H1 (cell line): ENCODE measurements at regions not wholly inside any gene's neighbourhood (a gene's known extent, or its start where the extent isn't known, plus 50 kb on each side); places are given as distances from the start of the nearest gene placed in this dataset.
A peak's percentile ranks its signal among the peaks of the same experiment; 100 is the strongest.
"Not testable (repeated sequence)": the region's sequence is repeated elsewhere in the genome, so short reads cannot be mapped to it uniquely, and the experiment has no call there.

Experiments
- CTCF ChIA-PET: fragments of 300-600 bp; sonication (Branson Sonifier 250); formaldehyde crosslinking; loops from one replicate; lab custom pipeline; 2021; ENCODE audit not compliant: partially characterized antibody; lab: Charles Lee
- POLR2A ChIA-PET: fragments of 300-600 bp; sonication (Branson Sonifier 250); formaldehyde crosslinking; loops from one replicate; lab custom pipeline; 2021; ENCODE audit warnings: inconsistent platforms; ENCODE audit not compliant: partially characterized antibody; lab: Charles Lee
- DNase-seq, 2 experiments: peaks; one replicate each; pipeline versions ENCODE4 v3.0.0 to v3.0.0-alpha.2; 2010 to 2022; ENCODE audit warnings: low spot score in 2 of 2, low read depth in 1 of 2, mixed read lengths in 1 of 2
- FAIRE-seq: peaks from 2 replicates; lab custom pipeline; 2011; peaks lifted over from hg19 to GRCh38; lab: Jason Lieb, UNC
- H2AFZ ChIP-seq: 2 replicates; pipeline ENCODE4 v1.8.1; 2012; ENCODE audit warnings: low read length, inconsistent platforms
- H2AK5ac ChIP-seq: 2 replicates; pipeline ENCODE4 v1.6.1; 2013; ENCODE audit warnings: low read depth, low read length
- H2BK120ac ChIP-seq: replicated peaks from 2 replicates; pipeline ENCODE3; 2013; ENCODE audit warnings: low read depth, low read length, inconsistent platforms
- H2BK12ac ChIP-seq: 2 replicates; pipeline ENCODE4 v1.6.1; 2013; ENCODE audit warnings: low read depth, low read length
- H2BK15ac ChIP-seq: 2 replicates; pipeline ENCODE4 v1.6.1; 2013; ENCODE audit warnings: low read length
- H2BK20ac ChIP-seq: 2 replicates; pipeline ENCODE4 v1.6.1; 2013; ENCODE audit warnings: low read length
- H2BK5ac ChIP-seq: 2 replicates; pipeline ENCODE4 v1.6.1; 2013; ENCODE audit warnings: low read depth, low read length
- H3K14ac ChIP-seq: 2 replicates; pipeline ENCODE4 v1.6.1; 2013; ENCODE audit warnings: inconsistent platforms; ENCODE audit not compliant: insufficient read length
- H3K18ac ChIP-seq: 2 replicates; pipeline ENCODE4 v1.6.1; 2013; ENCODE audit warnings: low read length; ENCODE audit errors: extremely low read depth
- H3K23ac ChIP-seq: 2 replicates; pipeline ENCODE4 v1.6.1; 2013; ENCODE audit warnings: inconsistent platforms; ENCODE audit not compliant: insufficient read length
- H3K23me2 ChIP-seq: 2 replicates; pipeline ENCODE4 v1.6.1; 2013; ENCODE audit warnings: low read depth, low read length
- H3K27ac ChIP-seq: 2 replicates; pipeline ENCODE4 v1.6.1; 2011; ENCODE audit warnings: low read depth, low read length, inconsistent platforms
- H3K27me3 ChIP-seq, 4 experiments: replicated peaks in 1 of 4; 1 replicate in 1 of 4; 2 replicates in 3 of 4; pipeline versions ENCODE4 v1.6.1 to v1.8.1; 2011 to 2013; ENCODE audit warnings: low read length in 3 of 4, mild to moderate bottlenecking in 3 of 4, inconsistent platforms in 2 of 4, mixed read lengths in 2 of 4, moderate library complexity in 1 of 4; ENCODE audit not compliant: control insufficient read depth in 3 of 4, insufficient read depth in 3 of 4; ENCODE audit errors: extremely low read depth in 1 of 4
- H3K36me3 ChIP-seq, 4 experiments: 2 replicates each; pipeline versions ENCODE4 v1.6.1 to v1.8.1; 2011 to 2013; ENCODE audit warnings: mild to moderate bottlenecking in 4 of 4, low read length in 3 of 4, moderate library complexity in 2 of 4, control low read depth in 1 of 4, inconsistent platforms in 1 of 4; ENCODE audit not compliant: insufficient read depth in 4 of 4, control insufficient read depth in 2 of 4
- H3K4ac ChIP-seq: replicated peaks from 2 replicates; pipeline ENCODE3; 2013; ENCODE audit warnings: low read length, low read depth, mixed read lengths, inconsistent platforms; ENCODE audit not compliant: insufficient read length
- H3K4me1 ChIP-seq, 4 experiments: replicated peaks in 1 of 4; 1 replicate in 1 of 4; 2 replicates in 3 of 4; pipeline versions ENCODE4 v1.6.1 to v1.8.1; 2011 to 2013; ENCODE audit warnings: low read length in 3 of 4, inconsistent platforms in 2 of 4, mixed read lengths in 1 of 4; ENCODE audit not compliant: insufficient read depth in 4 of 4, control insufficient read depth in 3 of 4
- H3K4me2 ChIP-seq, 2 experiments: 2 replicates each; pipeline versions ENCODE4 v1.6.1 to v1.8.1; 2011 to 2013; ENCODE audit warnings: low read depth in 2 of 2, low read length in 2 of 2, control low read depth in 1 of 2, inconsistent platforms in 1 of 2, mild to moderate bottlenecking in 1 of 2; ENCODE audit not compliant: insufficient read depth in 1 of 2
- H3K4me3 ChIP-seq, 4 experiments: fragments of 200-600, 300-600 bp in 1 of 4; sonication (generic), shearing (Covaris generic), sonication (Bioruptor Twin) in 1 of 4; 2 replicates each; pipeline versions ENCODE4 v1.5.1 to v1.8.1; 2011 to 2016; ENCODE audit warnings: low read length in 4 of 4, low read depth in 3 of 4, control low read depth in 2 of 4, inconsistent platforms in 2 of 4, mild to moderate bottlenecking in 2 of 4, mixed read lengths in 1 of 4, moderate library complexity in 1 of 4; ENCODE audit not compliant: insufficient read depth in 2 of 4; ENCODE audit errors: extremely low read depth in 1 of 4
- H3K56ac ChIP-seq: replicated peaks from 2 replicates; pipeline ENCODE3; 2013; ENCODE audit warnings: low read depth, mild to moderate bottlenecking, mixed read lengths, low read length, inconsistent platforms; ENCODE audit not compliant: insufficient read length
- H3K79me1 ChIP-seq: 2 replicates; pipeline ENCODE4 v1.6.1; 2013; ENCODE audit warnings: low read depth, low read length, control low read depth
- H3K79me2 ChIP-seq, 2 experiments: 2 replicates each; pipeline versions ENCODE4 v1.6.1 to v1.8.1; 2012 to 2013; ENCODE audit warnings: low read length in 2 of 2, mild to moderate bottlenecking in 2 of 2, inconsistent platforms in 1 of 2; ENCODE audit not compliant: insufficient read depth in 2 of 2, control insufficient read depth in 1 of 2
- H3K9ac ChIP-seq, 4 experiments: replicated peaks in 1 of 4; 1 replicate in 1 of 4; 2 replicates in 3 of 4; pipeline versions ENCODE4 v1.6.1 to v1.8.1; 2011 to 2013; ENCODE audit warnings: low read depth in 3 of 4, low read length in 3 of 4, control low read depth in 2 of 4, mild to moderate bottlenecking in 2 of 4, moderate library complexity in 2 of 4, inconsistent platforms in 1 of 4; ENCODE audit errors: extremely low read depth in 1 of 4
- H3K9me3 ChIP-seq, 2 experiments: 2 replicates each; pipeline versions ENCODE4 v1.6.1 to v1.8.1; 2012 to 2013; ENCODE audit warnings: mild to moderate bottlenecking in 2 of 2, moderate library complexity in 2 of 2, control low read depth in 1 of 2, inconsistent platforms in 1 of 2, low read depth in 1 of 2, low read length in 1 of 2, mixed read lengths in 1 of 2; ENCODE audit not compliant: insufficient read depth in 2 of 2
- H4K20me1 ChIP-seq, 2 experiments: replicated peaks in 1 of 2; 2 replicates each; pipeline versions ENCODE3 to v1.8.1; 2011 to 2013; ENCODE audit warnings: inconsistent platforms in 2 of 2, low read length in 2 of 2, mild to moderate bottlenecking in 1 of 2; ENCODE audit not compliant: insufficient read depth in 2 of 2, control insufficient read depth in 1 of 2
- H4K5ac ChIP-seq: 2 replicates; pipeline ENCODE4 v1.6.1; 2013; ENCODE audit warnings: low read length, low read depth, mixed read lengths, inconsistent platforms; ENCODE audit not compliant: insufficient read length
- H4K8ac ChIP-seq: 2 replicates; pipeline ENCODE4 v1.8.0; 2013; ENCODE audit warnings: mild to moderate bottlenecking, moderate library complexity, low read length, inconsistent platforms; ENCODE audit not compliant: insufficient read depth; ENCODE audit errors: extremely low read depth
- H4K91ac ChIP-seq: replicated peaks from 2 replicates; pipeline ENCODE3; 2013; ENCODE audit warnings: low read length, mixed read lengths, inconsistent platforms; ENCODE audit not compliant: insufficient read length
- KDM5A ChIP-seq: fragments of 200-600 bp; IDR thresholded peaks from 2 replicates; pipeline ENCODE4 v1.7.1; 2012; ENCODE audit warnings: mild to moderate bottlenecking, low read length, inconsistent platforms, mixed read lengths
- WGBS, 2 experiments: shearing (Covaris generic) in 1 of 2; methylation state at CpG; one replicate each; pipeline versions ENCODE4 v1.1.6 to v1.1.7; 2013 to 2015; ENCODE audit warnings: low lambda C conversion rate in 2 of 2, mixed read lengths in 2 of 2, inconsistent platforms in 1 of 2, low coverage in 1 of 2, missing lambda C conversion rate in 1 of 2; ENCODE audit not compliant: insufficient replicate concordance in 2 of 2, insufficient coverage in 1 of 2, insufficient read length in 1 of 2; ENCODE audit errors: extremely low coverage in 1 of 2, missing lambda C conversion rate in 1 of 2; 5-methylcytosine and 5-hydroxymethylcytosine counted together

GRCh38 chr18:27520401-27520800 lies 335.3 kb upstream of the CHST9 start:
- Histone ChIP-seq H3K4ac (no peak overlapping the region), H2AK5ac (no peak overlapping the region), H3K4me3 (no peak overlapping the region), H2BK15ac (no peak overlapping the region), H2BK12ac (no peak overlapping the region), H3K79me2 (no peaks in the 10 kb centered on the region), H3K18ac (no peak overlapping the region), H2BK5ac (no peak overlapping the region), H3K23me2 (no peaks in the 10 kb centered on the region), H2BK20ac (no peak overlapping the region), H3K4me2 (no peak overlapping the region), H3K36me3 (no peaks in the 10 kb centered on the region), H4K5ac (no peak overlapping the region), H4K91ac (no peak overlapping the region), H3K27me3 (peaks cover 0 to 1% (median 0%) of the 10 kb centered on the region in 4 experiments; a peak in 1 of 7 replicates), H3K23ac (no peak overlapping the region), H3K79me1 (no peaks in the 10 kb centered on the region), H3K9me3 (no peaks in the 10 kb centered on the region), H4K8ac (no peak overlapping the region), H3K9ac (no peak overlapping the region), H3K27ac (no peak overlapping the region), H3K14ac (no peak overlapping the region), H2AFZ (no peak overlapping the region), H3K4me1 (no peaks in the 10 kb centered on the region), H4K20me1 (no peaks in the 10 kb centered on the region), H2BK120ac (no peak overlapping the region), H3K56ac (no peak overlapping the region)
- POLR2A ChIA-PET = no interaction called here
- WGBS, 2 experiments = 90% methylated on average over 2 of the region's 2 CpGs; no CpG with 5 or more reads in 1 of the 2 experiments
- no peak for FAIRE-seq
- CTCF ChIA-PET = no interaction called here
- DNase-seq = no peak
- no peak for TF ChIP-seq KDM5A

- H3K14ac ChIP-seq, H2BK5ac ChIP-seq, H2BK20ac ChIP-seq, FAIRE-seq, H3K79me1 ChIP-seq, H4K20me1 ChIP-seq, H3K9ac ChIP-seq, H3K79me2 ChIP-seq, H2BK120ac ChIP-seq, H4K5ac ChIP-seq, H3K27ac ChIP-seq, H3K4me1 ChIP-seq, H3K36me3 ChIP-seq, CTCF ChIA-PET, H3K4me2 ChIP-seq, H3K18ac ChIP-seq, H2AK5ac ChIP-seq, H3K23me2 ChIP-seq, H3K56ac ChIP-seq, H4K8ac ChIP-seq, H3K4ac ChIP-seq, H3K4me3 ChIP-seq, H4K91ac ChIP-seq, H2BK12ac ChIP-seq, H3K9me3 ChIP-seq, H3K23ac ChIP-seq, H3K27me3 ChIP-seq, H2BK15ac ChIP-seq: not testable (repeated sequence)
- 86% methylated on average over 19 of the region's 21 CpGs; no CpG with 5 or more reads in 1 of the 2 experiments for WGBS, 2 experiments
- POLR2A ChIA-PET = interaction anchor here (0.6 to 1.5 kb wide), 3 partner anchors 10 to 52 kb away, joined by 3 to 4 read pairs (median 3); no protein-coding TSS in a partner anchor
- DNase-seq = peak in 1 of 2 experiments; percentile 64
- peak overlapping the region; percentile 80 for H2AFZ ChIP-seq
These were observed 325.0 kb upstream of the CHST9 start for GRCh38 chr18:27510036-27510633.
